K562 (cell line): ENCODE measurements at regions not wholly inside any gene's neighbourhood (a gene's known extent, or its start where the extent isn't known, plus 50 kb on each side); places are given as distances from the start of the nearest gene placed in this dataset.

Experiments used
- ATAC-seq: fragments of 200-7000 bp; cut with Tn5 transposase; 3 replicates; pipeline ENCODE4 v1.9.1; 2020; ENCODE audit warnings: moderate library complexity
- BruUV-seq: library from RNA; stranded (reverse); fragments of 400-500 nt; replicated peaks from 2 replicates; lab custom pipeline; 2021; lab: Mats Ljungman, UMichigan
- CTCF ChIA-PET: fragments of 300-600 bp; formaldehyde crosslinking; extraction: SDS; loops from one replicate; lab custom pipeline; 2021; ENCODE audit warnings: low intra/inter-chr PET ratio; lab: Yijun Ruan, JAX
- POLR2A ChIA-PET: fragments of 300-600, 350-650 bp; sonication (Branson Sonifier 250); formaldehyde crosslinking; extraction: SDS; loops from one replicate; lab custom pipeline; 2021; ENCODE audit warnings: antibody characterized with exemption, inconsistent platforms; lab: Yijun Ruan, JAX
- DNase-seq, 4 experiments: peaks; one replicate each; pipeline versions ENCODE4 v3.0.0 to v3.0.0-alpha.2; 2011 to 2018; ENCODE audit warnings: low spot score in 3 of 4, mixed read lengths in 3 of 4; ENCODE audit errors: extremely low read depth in 1 of 4
- FAIRE-seq: peaks from 2 replicates; lab custom pipeline; 2011; peaks lifted over from hg19 to GRCh38; lab: Jason Lieb, UNC
- H2AFZ ChIP-seq: 2 replicates; pipeline ENCODE4 v1.6.0; 2011; ENCODE audit warnings: low read depth, low read length, control low read depth, inconsistent platforms
- H3K27ac ChIP-seq: fragments of 200-600 bp; 3 replicates; pipeline ENCODE4 v1.8.0; 2011; ENCODE audit warnings: low read depth, mild to moderate bottlenecking, control low read depth, inconsistent platforms, low read length, moderate library complexity, mixed read lengths; ENCODE audit errors: extremely low read depth
- H3K27me3 ChIP-seq, 2 experiments: fragments of 300-600 bp in 1 of 2; 2 replicates in 1 of 2; 3 replicates in 1 of 2; pipeline versions ENCODE4 v1.6.0 to v1.8.0; 2011; ENCODE audit warnings: inconsistent platforms in 2 of 2, low read length in 2 of 2, mild to moderate bottlenecking in 1 of 2, mixed read lengths in 1 of 2, moderate library complexity in 1 of 2; ENCODE audit not compliant: control insufficient read depth in 2 of 2, insufficient read depth in 2 of 2
- H3K36me3 ChIP-seq: fragments of 300-600 bp; 3 replicates; pipeline ENCODE4 v1.8.0; 2011; ENCODE audit warnings: mild to moderate bottlenecking, low read length, inconsistent platforms; ENCODE audit not compliant: control insufficient read depth, insufficient read depth
- H3K4me1 ChIP-seq, 2 experiments: fragments of 200-600 bp in 1 of 2; replicated peaks in 1 of 2; 2 replicates in 1 of 2; 3 replicates in 1 of 2; pipeline versions ENCODE4 v1.5.1 to v1.8.0; 2011; ENCODE audit warnings: inconsistent platforms in 2 of 2, low read length in 2 of 2, mild to moderate bottlenecking in 1 of 2, mixed read lengths in 1 of 2, moderate library complexity in 1 of 2; ENCODE audit not compliant: control insufficient read depth in 2 of 2, insufficient read depth in 2 of 2
- H3K4me2 ChIP-seq: 2 replicates; pipeline ENCODE4 v1.6.1; 2011; ENCODE audit warnings: low read length, control low read depth, inconsistent platforms, mixed read lengths; ENCODE audit not compliant: insufficient read depth
- H3K4me3 ChIP-seq: fragments of 200-600 bp; sonication (generic), shearing (Covaris generic); 2 replicates; pipeline ENCODE4 v1.5.1; 2016; ENCODE audit warnings: control low read depth, inconsistent platforms
- H3K79me2 ChIP-seq: fragments of 200-600 bp; 3 replicates; pipeline ENCODE4 v1.8.0; 2011; ENCODE audit warnings: low read length, inconsistent platforms; ENCODE audit not compliant: control insufficient read depth, insufficient read depth
- H3K9ac ChIP-seq, 2 experiments: 2 replicates each; pipeline versions ENCODE4 v1.6.0 to v1.6.1; 2011; ENCODE audit warnings: low read depth in 2 of 2, low read length in 2 of 2, control low read depth in 1 of 2, inconsistent platforms in 1 of 2, mild to moderate bottlenecking in 1 of 2, mixed read lengths in 1 of 2; ENCODE audit not compliant: insufficient read depth in 1 of 2
- H3K9me1 ChIP-seq: one replicate; pipeline ENCODE4 v1.6.0; 2011; ENCODE audit warnings: inconsistent platforms, mild to moderate bottlenecking, low read length, moderate library complexity; ENCODE audit not compliant: control insufficient read depth, insufficient read depth
- H3K9me3 ChIP-seq: replicated peaks from 2 replicates; pipeline ENCODE4 v1.5.1; 2011; ENCODE audit warnings: low read depth, low read length, inconsistent platforms; ENCODE audit not compliant: control insufficient read depth, insufficient read depth
- H4K20me1 ChIP-seq: replicated peaks from 2 replicates; pipeline ENCODE4 v1.6.1; 2011; ENCODE audit warnings: low read length, inconsistent platforms, mixed read lengths; ENCODE audit not compliant: control insufficient read depth, insufficient read depth
- BHLHE40 ChIP-seq: IDR thresholded peaks from 2 replicates; pipeline ENCODE4 v1.6.1; 2011; ENCODE audit warnings: low read length, improper control_type of control experiment
- PML ChIP-seq: IDR thresholded peaks from 2 replicates; pipeline ENCODE4 v1.6.1; 2012; ENCODE audit warnings: low read length, inconsistent platforms
- U2AF1 ChIP-seq: fragments of 200-400 bp; formaldehyde crosslinking; optimal IDR thresholded peaks from 2 replicates; pipeline ENCODE3; 2017; ENCODE audit warnings: mild to moderate bottlenecking, low read depth, low read length, moderate library complexity
- whole genome bisulfite sequencing: fragments of 100-300 bp; shearing (Covaris generic); methylation state at CpG from one replicate; pipeline ENCODE4 v1.1.6; 2016; ENCODE audit warnings: low coverage, mixed read lengths; ENCODE audit not compliant: insufficient coverage; ENCODE audit errors: missing lambda C conversion rate; 5-methylcytosine and 5-hydroxymethylcytosine counted together
- in situ Hi-C: fragments of 300-500 bp; cut with MboI; formaldehyde crosslinking; loops from 4 replicates; pipeline ENCODE4 v1.15.0; 2018; ENCODE audit warnings: inconsistent platforms, mixed read lengths
- intact Hi-C: fragments of 100-400 bp; cut with micrococcal nuclease; formaldehyde crosslinking; loops from 2 replicates; pipeline ENCODE4 v1.14.2; 2022
- TF ChIP-seq, protein P1 (sequence below), 2 experiments: IDR thresholded peaks in 1 of 2; conservative IDR thresholded peaks in 1 of 2; 2 replicates each; pipeline ENCODE4 v1.6.1; 2016; ENCODE audit warnings: low read depth in 2 of 2, mild to moderate bottlenecking in 1 of 2, missing compliant biosample characterization in 1 of 2, missing genetic modification characterization in 1 of 2, moderate library complexity in 1 of 2
- TF ChIP-seq, protein P2 (sequence below): fragments of 150-350 bp; conservative IDR thresholded peaks from 2 replicates; pipeline ENCODE4 v1.6.1; 2014; ENCODE audit warnings: low read length
- TF ChIP-seq, protein P3 (sequence below), 2 experiments: fragments of 450-650 bp in 1 of 2; IDR thresholded peaks; 2 replicates each; pipeline ENCODE4 v1.6.1; 2011 to 2017; ENCODE audit warnings: low read depth in 2 of 2, antibody characterized with exemption in 1 of 2, borderline replicate concordance in 1 of 2, low read length in 1 of 2, mild to moderate bottlenecking in 1 of 2, mixed read lengths in 1 of 2; ENCODE audit not compliant: control insufficient read depth in 1 of 2
- TF ChIP-seq, protein P4 (sequence below): fragments of 450-650 bp; formaldehyde crosslinking; IDR thresholded peaks from 2 replicates; pipeline ENCODE4 v1.4.0; 2020; ENCODE audit warnings: mild to moderate bottlenecking, moderate library complexity
- TF ChIP-seq, protein P5 (sequence below): IDR thresholded peaks from 2 replicates; pipeline ENCODE4 v1.6.1; 2014; ENCODE audit warnings: antibody characterized with exemption

DNA sequence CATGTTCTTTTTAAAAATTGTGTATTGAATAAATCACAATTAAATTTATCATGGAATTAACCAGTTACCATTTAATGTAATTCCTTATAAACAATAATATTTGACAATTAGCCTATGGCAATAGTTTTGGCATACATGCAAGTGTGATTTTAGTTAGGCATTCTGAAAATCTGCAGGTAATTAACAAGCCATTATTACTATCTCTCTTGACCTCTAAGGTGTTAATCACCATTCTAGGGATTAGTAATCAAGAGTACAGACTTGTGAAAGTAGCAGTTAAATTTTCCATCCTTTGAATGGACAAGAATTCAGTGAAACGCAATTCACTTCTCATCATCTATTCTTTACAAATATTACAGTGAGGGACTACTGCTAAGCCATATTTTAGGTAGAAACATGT is 127.7 kb upstream of the CHST9 start:
- H3K79me2 ChIP-seq = no peaks in the 10 kb centered on the region
- FAIRE-seq = no peak
- H3K9me3 ChIP-seq = no peaks in the 10 kb centered on the region
- no peaks in the 10 kb centered on the region for H3K9me1 ChIP-seq
- no peak overlapping the region for H3K4me2 ChIP-seq
- ATAC-seq = no peak
- H3K27me3 ChIP-seq = no peaks in the 10 kb centered on the region
- H2AFZ ChIP-seq = no peak overlapping the region
- no peak overlapping the region for H3K9ac ChIP-seq
- BruUV-seq = no TSS peak
- WGBS = 0% methylated on average over 1 of the region's 1 CpG
- H3K4me3 ChIP-seq = no peak overlapping the region
- no peak overlapping the region for H3K27ac ChIP-seq
- H3K36me3 ChIP-seq = no peaks in the 10 kb centered on the region
- CTCF ChIA-PET = no interaction called here
- H3K4me1 ChIP-seq = no peaks in the 10 kb centered on the region
- in situ Hi-C loops = no loop called here
- POLR2A ChIA-PET = no interaction called here
- intact Hi-C loops = no loop called here
- H4K20me1 ChIP-seq = no peaks in the 10 kb centered on the region
- DNase-seq = no peak
- TF ChIP-seq PML (no peak), U2AF1 (no peak), BHLHE40 (no peak)
- TF ChIP-seq, protein P1, sequence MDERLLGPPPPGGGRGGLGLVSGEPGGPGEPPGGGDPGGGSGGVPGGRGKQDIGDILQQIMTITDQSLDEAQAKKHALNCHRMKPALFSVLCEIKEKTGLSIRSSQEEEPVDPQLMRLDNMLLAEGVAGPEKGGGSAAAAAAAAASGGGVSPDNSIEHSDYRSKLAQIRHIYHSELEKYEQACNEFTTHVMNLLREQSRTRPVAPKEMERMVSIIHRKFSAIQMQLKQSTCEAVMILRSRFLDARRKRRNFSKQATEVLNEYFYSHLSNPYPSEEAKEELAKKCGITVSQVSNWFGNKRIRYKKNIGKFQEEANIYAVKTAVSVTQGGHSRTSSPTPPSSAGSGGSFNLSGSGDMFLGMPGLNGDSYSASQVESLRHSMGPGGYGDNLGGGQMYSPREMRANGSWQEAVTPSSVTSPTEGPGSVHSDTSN (CRISPR knock-in tag; IDR thresholded peaks at IDR 0.05; ENCODE audit: low read depth) = no peak
- TF ChIP-seq, protein P1 (tag; conservative IDR thresholded peaks at IDR 0.05; ENCODE audit: low read depth) = no peak
- TF ChIP-seq, protein P2, sequence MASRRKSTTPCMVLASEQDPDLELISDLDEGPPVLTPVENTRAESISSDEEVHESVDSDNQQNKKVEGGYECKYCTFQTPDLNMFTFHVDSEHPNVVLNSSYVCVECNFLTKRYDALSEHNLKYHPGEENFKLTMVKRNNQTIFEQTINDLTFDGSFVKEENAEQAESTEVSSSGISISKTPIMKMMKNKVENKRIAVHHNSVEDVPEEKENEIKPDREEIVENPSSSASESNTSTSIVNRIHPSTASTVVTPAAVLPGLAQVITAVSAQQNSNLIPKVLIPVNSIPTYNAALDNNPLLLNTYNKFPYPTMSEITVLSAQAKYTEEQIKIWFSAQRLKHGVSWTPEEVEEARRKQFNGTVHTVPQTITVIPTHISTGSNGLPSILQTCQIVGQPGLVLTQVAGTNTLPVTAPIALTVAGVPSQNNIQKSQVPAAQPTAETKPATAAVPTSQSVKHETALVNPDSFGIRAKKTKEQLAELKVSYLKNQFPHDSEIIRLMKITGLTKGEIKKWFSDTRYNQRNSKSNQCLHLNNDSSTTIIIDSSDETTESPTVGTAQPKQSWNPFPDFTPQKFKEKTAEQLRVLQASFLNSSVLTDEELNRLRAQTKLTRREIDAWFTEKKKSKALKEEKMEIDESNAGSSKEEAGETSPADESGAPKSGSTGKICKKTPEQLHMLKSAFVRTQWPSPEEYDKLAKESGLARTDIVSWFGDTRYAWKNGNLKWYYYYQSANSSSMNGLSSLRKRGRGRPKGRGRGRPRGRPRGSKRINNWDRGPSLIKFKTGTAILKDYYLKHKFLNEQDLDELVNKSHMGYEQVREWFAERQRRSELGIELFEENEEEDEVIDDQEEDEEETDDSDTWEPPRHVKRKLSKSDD = no peak
- TF ChIP-seq, protein P3, sequence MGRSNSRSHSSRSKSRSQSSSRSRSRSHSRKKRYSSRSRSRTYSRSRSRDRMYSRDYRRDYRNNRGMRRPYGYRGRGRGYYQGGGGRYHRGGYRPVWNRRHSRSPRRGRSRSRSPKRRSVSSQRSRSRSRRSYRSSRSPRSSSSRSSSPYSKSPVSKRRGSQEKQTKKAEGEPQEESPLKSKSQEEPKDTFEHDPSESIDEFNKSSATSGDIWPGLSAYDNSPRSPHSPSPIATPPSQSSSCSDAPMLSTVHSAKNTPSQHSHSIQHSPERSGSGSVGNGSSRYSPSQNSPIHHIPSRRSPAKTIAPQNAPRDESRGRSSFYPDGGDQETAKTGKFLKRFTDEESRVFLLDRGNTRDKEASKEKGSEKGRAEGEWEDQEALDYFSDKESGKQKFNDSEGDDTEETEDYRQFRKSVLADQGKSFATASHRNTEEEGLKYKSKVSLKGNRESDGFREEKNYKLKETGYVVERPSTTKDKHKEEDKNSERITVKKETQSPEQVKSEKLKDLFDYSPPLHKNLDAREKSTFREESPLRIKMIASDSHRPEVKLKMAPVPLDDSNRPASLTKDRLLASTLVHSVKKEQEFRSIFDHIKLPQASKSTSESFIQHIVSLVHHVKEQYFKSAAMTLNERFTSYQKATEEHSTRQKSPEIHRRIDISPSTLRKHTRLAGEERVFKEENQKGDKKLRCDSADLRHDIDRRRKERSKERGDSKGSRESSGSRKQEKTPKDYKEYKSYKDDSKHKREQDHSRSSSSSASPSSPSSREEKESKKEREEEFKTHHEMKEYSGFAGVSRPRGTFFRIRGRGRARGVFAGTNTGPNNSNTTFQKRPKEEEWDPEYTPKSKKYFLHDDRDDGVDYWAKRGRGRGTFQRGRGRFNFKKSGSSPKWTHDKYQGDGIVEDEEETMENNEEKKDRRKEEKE (IDR thresholded peaks at IDR 0.05; ENCODE audit: borderline replicate concordance in 1 of 2, control insufficient read depth in 1 of 2, low read depth in 2 of 2, low read length in 1 of 2) = no peak
- TF ChIP-seq, protein P4, sequence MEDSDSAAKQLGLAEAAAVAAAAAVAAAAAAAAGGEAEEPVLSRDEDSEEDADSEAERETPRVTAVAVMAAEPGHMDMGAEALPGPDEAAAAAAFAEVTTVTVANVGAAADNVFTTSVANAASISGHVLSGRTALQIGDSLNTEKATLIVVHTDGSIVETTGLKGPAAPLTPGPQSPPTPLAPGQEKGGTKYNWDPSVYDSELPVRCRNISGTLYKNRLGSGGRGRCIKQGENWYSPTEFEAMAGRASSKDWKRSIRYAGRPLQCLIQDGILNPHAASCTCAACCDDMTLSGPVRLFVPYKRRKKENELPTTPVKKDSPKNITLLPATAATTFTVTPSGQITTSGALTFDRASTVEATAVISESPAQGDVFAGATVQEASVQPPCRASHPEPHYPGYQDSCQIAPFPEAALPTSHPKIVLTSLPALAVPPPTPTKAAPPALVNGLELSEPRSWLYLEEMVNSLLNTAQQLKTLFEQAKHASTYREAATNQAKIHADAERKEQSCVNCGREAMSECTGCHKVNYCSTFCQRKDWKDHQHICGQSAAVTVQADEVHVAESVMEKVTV (CRISPR knock-in tag) = no peak
- TF ChIP-seq, protein P5, sequence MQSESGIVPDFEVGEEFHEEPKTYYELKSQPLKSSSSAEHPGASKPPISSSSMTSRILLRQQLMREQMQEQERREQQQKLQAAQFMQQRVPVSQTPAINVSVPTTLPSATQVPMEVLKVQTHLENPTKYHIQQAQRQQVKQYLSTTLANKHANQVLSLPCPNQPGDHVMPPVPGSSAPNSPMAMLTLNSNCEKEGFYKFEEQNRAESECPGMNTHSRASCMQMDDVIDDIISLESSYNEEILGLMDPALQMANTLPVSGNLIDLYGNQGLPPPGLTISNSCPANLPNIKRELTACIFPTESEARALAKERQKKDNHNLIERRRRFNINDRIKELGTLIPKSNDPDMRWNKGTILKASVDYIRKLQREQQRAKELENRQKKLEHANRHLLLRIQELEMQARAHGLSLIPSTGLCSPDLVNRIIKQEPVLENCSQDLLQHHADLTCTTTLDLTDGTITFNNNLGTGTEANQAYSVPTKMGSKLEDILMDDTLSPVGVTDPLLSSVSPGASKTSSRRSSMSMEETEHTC = no peak
